GM18520 (cell line): ENCODE measurements at regions not wholly inside any gene's neighbourhood (a gene's known extent, or its start where the extent isn't known, plus 50 kb on each side); places are given as distances from the start of the nearest gene placed in this dataset.
"Not testable (repeated sequence)": the region's sequence is repeated elsewhere in the genome, so short reads cannot be mapped to it uniquely, and the experiment has no call there.

Experiments used
- ATAC-seq: cut with Tn5 transposase; IDR thresholded peaks from one replicate; pipeline ENCODE4 v1.9.1; 2021; ENCODE audit not compliant: unreplicated experiment

GRCh38 chr12:60644076-60644475 lies 1048.2 kb downstream of the SLC16A7 start:
- no peak for ATAC-seq

- no peak for ATAC-seq
These were observed 1071.1 kb downstream of the SLC16A7 start for GRCh38 chr12:60666895-60667294.

- ATAC-seq = no peak
These were observed 1077.1 kb downstream of the SLC16A7 start for GRCh38 chr12:60672949-60673348.

GRCh38 chr12:60684988-60685655 lies 1089.3 kb downstream of the SLC16A7 start:
- ATAC-seq = no peak

- ATAC-seq = no peak
These were observed 1093.3 kb downstream of the SLC16A7 start for GRCh38 chr12:60689137-60689536.

GRCh38 chr12:60693019-60693626 lies 1097.3 kb downstream of the SLC16A7 start:
- no peak for ATAC-seq

GRCh38 chr12:60704171-60704914 lies 1108.5 kb downstream of the SLC16A7 start:
- no peak for ATAC-seq

- no peak for ATAC-seq
These were observed 1114.4 kb downstream of the SLC16A7 start for GRCh38 chr12:60710246-60710645.

- ATAC-seq = no peak
These were observed 1118.5 kb downstream of the SLC16A7 start for GRCh38 chr12:60714141-60714900.

- ATAC-seq = no peak
These were observed 1128.6 kb downstream of the SLC16A7 start for GRCh38 chr12:60724475-60724874.

GRCh38 chr12:60724984-60725383 lies 1129.2 kb downstream of the SLC16A7 start:
- no peak for ATAC-seq

- ATAC-seq = no peak
These were observed 1156.8 kb downstream of the SLC16A7 start for GRCh38 chr12:60752589-60752988.

- ATAC-seq = no peak
These were observed 1162.4 kb downstream of the SLC16A7 start for GRCh38 chr12:60758224-60758623.

GRCh38 chr12:60760965-60761364 lies 1165.1 kb downstream of the SLC16A7 start:
- ATAC-seq = no peak

- not testable (repeated sequence) for ATAC-seq
These were observed 1205.3 kb downstream of the SLC16A7 start for GRCh38 chr12:60801166-60801565.

- ATAC-seq = no peak
These were observed 1207.3 kb downstream of the SLC16A7 start for GRCh38 chr12:60803147-60803546.

- ATAC-seq = no peak
These were observed 1209.5 kb downstream of the SLC16A7 start for GRCh38 chr12:60805364-60805763.

GRCh38 chr12:60819794-60820193 lies 1224.0 kb downstream of the SLC16A7 start:
- ATAC-seq = no peak

GRCh38 chr12:60822580-60822979 lies 1226.8 kb downstream of the SLC16A7 start:
- no peak for ATAC-seq

GRCh38 chr12:60830381-60830780 lies 1234.6 kb downstream of the SLC16A7 start:
- ATAC-seq = no peak

GRCh38 chr12:60832290-60832689 lies 1236.5 kb downstream of the SLC16A7 start:
- no peak for ATAC-seq
